Smooth muscle cell (in vitro differentiated cells): ENCODE measurements at regions not wholly inside any gene's neighbourhood (a gene's known extent, or its start where the extent isn't known, plus 50 kb on each side); places are given as distances from the start of the nearest gene placed in this dataset.

Experiments used
- DNase-seq: peaks from one replicate; lab custom pipeline; 2025; ENCODE audit not compliant: unreplicated experiment; lab: John Stamatoyannopoulos, UW
- H2AFZ ChIP-seq: fragments of 200-600 bp; sonication (generic); 2 replicates; pipeline ENCODE4 v1.6.0; 2016; ENCODE audit warnings: antibody characterized with exemption, low read depth, mild to moderate bottlenecking
- H3F3A ChIP-seq: fragments of 200-600 bp; sonication (generic); 2 replicates; pipeline ENCODE4 v1.6.0; 2017; ENCODE audit warnings: antibody characterized with exemption, low read depth
- H3K27ac ChIP-seq: fragments of 200-600 bp; sonication (generic); 2 replicates; pipeline ENCODE4 v1.5.1; 2016; ENCODE audit warnings: low read depth, mild to moderate bottlenecking
- H3K27me3 ChIP-seq: fragments of 200-600 bp; sonication (generic); 2 replicates; pipeline ENCODE4 v1.6.1; 2016; ENCODE audit warnings: low read depth, mild to moderate bottlenecking
- H3K36me3 ChIP-seq: fragments of 200-600 bp; sonication (generic); 2 replicates; pipeline ENCODE4 v1.5.1; 2016; ENCODE audit warnings: low read depth
- H3K4me1 ChIP-seq: fragments of 200-600 bp; sonication (generic); 2 replicates; pipeline ENCODE4 v1.5.1; 2016; ENCODE audit warnings: low read depth
- H3K4me2 ChIP-seq: fragments of 200-600 bp; sonication (generic); 2 replicates; pipeline ENCODE4 v1.6.0; 2016; ENCODE audit warnings: mild to moderate bottlenecking
- H3K4me3 ChIP-seq: fragments of 200-600 bp; sonication (generic); 2 replicates; pipeline ENCODE4 v1.5.1; 2016; ENCODE audit warnings: mild to moderate bottlenecking
- H3K79me2 ChIP-seq: fragments of 200-600 bp; sonication (generic); 2 replicates; pipeline ENCODE4 v1.6.0; 2016; ENCODE audit warnings: low read depth, mild to moderate bottlenecking
- H3K9ac ChIP-seq: fragments of 200-600 bp; sonication (generic); 2 replicates; pipeline ENCODE4 v1.6.0; 2016; ENCODE audit warnings: low read depth
- H3K9me3 ChIP-seq: fragments of 200-600 bp; sonication (generic); replicated peaks from 2 replicates; pipeline ENCODE4 v1.5.1; 2016; ENCODE audit warnings: low read depth
- H4K20me1 ChIP-seq: fragments of 200-600 bp; sonication (generic); 2 replicates; pipeline ENCODE4 v1.6.0; 2016; ENCODE audit warnings: low read depth
- WGBS: methylation state at CpG from one replicate; pipeline ENCODE4 v1.1.7; 2016; ENCODE audit warnings: low lambda C conversion rate; 5-methylcytosine and 5-hydroxymethylcytosine counted together
- TF ChIP-seq, protein P1 (sequence below): fragments of 200-600 bp; sonication (generic); IDR thresholded peaks from 2 replicates; pipeline ENCODE4 v1.5.1; 2017; ENCODE audit warnings: borderline replicate concordance, mild to moderate bottlenecking, antibody characterized with exemption; ENCODE audit not compliant: insufficient read depth, poor library complexity, severe bottlenecking

DNA sequence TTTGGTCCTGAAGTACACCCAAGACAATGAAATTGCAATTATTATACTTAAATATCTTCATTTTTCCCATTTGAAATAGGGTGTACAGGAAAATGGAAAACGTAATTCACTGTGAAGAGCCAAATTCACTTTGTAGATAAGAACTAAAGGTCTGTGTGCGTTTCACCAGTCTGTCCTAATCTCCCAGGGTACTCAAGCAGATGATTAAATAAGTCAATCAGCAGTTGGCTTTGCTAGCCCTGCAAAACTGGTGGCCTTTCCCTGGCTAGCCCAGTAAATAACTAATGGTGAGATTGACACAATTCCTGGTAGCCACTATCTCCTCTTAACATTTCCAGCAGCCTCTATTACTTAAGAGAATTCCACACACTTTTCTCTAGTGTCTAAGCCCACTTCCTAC, 389.3 kb downstream of the TBL1XR1 start:
- Histone ChIP-seq H3F3A (no peaks in the 10 kb centered on the region), H2AFZ (no peak overlapping the region), H4K20me1 (no peaks in the 10 kb centered on the region), H3K79me2 (no peaks in the 10 kb centered on the region), H3K9me3 (no peaks in the 10 kb centered on the region), H3K27me3 (no peaks in the 10 kb centered on the region), H3K9ac (no peak overlapping the region), H3K27ac (no peak overlapping the region), H3K4me2 (no peak overlapping the region), H3K36me3 (no peaks in the 10 kb centered on the region), H3K4me3 (no peak overlapping the region), H3K4me1 (no peaks in the 10 kb centered on the region)
- TF ChIP-seq, protein P1, sequence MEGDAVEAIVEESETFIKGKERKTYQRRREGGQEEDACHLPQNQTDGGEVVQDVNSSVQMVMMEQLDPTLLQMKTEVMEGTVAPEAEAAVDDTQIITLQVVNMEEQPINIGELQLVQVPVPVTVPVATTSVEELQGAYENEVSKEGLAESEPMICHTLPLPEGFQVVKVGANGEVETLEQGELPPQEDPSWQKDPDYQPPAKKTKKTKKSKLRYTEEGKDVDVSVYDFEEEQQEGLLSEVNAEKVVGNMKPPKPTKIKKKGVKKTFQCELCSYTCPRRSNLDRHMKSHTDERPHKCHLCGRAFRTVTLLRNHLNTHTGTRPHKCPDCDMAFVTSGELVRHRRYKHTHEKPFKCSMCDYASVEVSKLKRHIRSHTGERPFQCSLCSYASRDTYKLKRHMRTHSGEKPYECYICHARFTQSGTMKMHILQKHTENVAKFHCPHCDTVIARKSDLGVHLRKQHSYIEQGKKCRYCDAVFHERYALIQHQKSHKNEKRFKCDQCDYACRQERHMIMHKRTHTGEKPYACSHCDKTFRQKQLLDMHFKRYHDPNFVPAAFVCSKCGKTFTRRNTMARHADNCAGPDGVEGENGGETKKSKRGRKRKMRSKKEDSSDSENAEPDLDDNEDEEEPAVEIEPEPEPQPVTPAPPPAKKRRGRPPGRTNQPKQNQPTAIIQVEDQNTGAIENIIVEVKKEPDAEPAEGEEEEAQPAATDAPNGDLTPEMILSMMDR, result no peak
- no peak for DNase-seq
- 52% methylated on average over 2 of the region's 2 CpGs for WGBS

DNA sequence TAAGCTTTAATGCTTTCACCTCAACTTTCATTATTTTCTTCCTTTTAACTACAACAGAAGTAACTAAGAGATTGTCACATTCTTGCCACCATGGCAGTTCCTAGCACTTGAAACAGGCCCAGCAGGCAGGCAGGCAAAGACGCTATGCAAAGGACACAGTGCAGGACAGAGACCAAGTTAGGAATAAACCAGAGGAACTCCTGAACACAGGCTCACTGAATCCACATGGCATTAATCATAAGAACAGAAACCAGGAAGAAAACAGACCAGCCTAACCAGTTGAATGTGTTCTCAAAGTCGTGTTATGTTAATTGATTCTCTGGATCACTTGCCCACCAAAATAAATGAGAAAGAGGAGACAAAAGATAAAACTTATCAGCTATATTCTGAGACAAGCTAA, 397.6 kb downstream of the TBL1XR1 start:
- Histone ChIP-seq H3K27me3 (no peaks in the 10 kb centered on the region), H3K9me3 (no peaks in the 10 kb centered on the region), H3K4me2 (no peak overlapping the region), H3F3A (peaks cover 3% of the 10 kb centered on the region), H3K4me1 (no peaks in the 10 kb centered on the region), H4K20me1 (no peaks in the 10 kb centered on the region), H3K79me2 (no peaks in the 10 kb centered on the region), H3K27ac (no peak overlapping the region), H2AFZ (peak overlapping the region; percentile 55), H3K9ac (no peak overlapping the region), H3K36me3 (no peaks in the 10 kb centered on the region), H3K4me3 (no peak overlapping the region)
- no peak for DNase-seq
- TF ChIP-seq, protein P1, result no peak
- WGBS, result 40% methylated on average over 2 of the region's 2 CpGs

DNA sequence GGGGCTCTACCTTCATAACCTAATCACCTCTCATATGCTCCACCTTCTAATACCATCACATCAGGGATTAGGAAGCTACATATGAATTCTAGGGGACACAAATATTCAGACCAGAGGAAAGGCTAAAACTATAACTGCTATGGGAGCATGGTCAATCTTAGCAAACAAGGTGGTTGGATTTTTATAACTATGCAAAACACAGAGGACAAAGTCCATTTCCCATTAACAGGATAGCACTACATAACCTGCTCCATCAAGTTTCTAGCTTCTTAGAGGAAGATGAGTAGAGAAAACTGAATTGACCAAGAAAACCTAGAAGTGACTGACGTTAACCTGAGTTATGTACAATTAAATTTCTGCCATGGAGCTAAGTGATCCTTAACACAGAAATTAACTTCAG, 398.6 kb downstream of the TBL1XR1 start:
- TF ChIP-seq, protein P1, result no peak
- H3K9me3 ChIP-seq, result no peaks in the 10 kb centered on the region
- H3K4me1 ChIP-seq, result no peaks in the 10 kb centered on the region
- H3K9ac ChIP-seq, result no peak overlapping the region
- H3K27me3 ChIP-seq, result no peaks in the 10 kb centered on the region
- H3K27ac ChIP-seq, result no peak overlapping the region
- H3F3A ChIP-seq, result peaks cover 3% of the 10 kb centered on the region
- H3K4me3 ChIP-seq, result no peak overlapping the region
- H3K36me3 ChIP-seq, result no peaks in the 10 kb centered on the region
- no peak overlapping the region for H2AFZ ChIP-seq
- H3K4me2 ChIP-seq, result no peak overlapping the region
- 44% methylated on average over 1 of the region's 1 CpG for WGBS
- no peaks in the 10 kb centered on the region for H3K79me2 ChIP-seq
- H4K20me1 ChIP-seq, result no peaks in the 10 kb centered on the region
- no peak for DNase-seq

DNA sequence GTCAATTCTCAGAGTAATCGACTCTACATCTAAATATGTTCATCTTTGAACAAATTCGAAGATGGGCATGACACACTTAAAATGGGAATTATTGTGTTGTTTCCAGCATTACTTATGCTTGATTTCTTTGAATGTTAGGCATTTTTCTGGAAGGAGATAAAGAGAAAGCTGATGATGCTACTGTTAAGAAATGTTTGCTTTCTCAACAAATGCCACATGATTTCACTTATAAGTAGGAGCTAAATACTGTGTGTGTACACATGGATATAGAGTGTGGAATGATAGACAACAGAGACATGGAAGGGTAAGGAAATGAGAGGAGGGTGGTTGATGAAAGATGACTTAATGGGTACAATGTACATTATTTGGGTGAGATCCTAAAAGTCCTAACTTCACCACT, 400.9 kb downstream of the TBL1XR1 start:
- H3K4me3 ChIP-seq, result no peak overlapping the region
- H3K36me3 ChIP-seq, result no peaks in the 10 kb centered on the region
- no peak overlapping the region for H3K9ac ChIP-seq
- no peaks in the 10 kb centered on the region for H3K79me2 ChIP-seq
- DNase-seq, result no peak
- H3K4me2 ChIP-seq, result peak overlapping the region; percentile 69
- no peaks in the 10 kb centered on the region for H3K4me1 ChIP-seq
- no peak overlapping the region for H2AFZ ChIP-seq
- H3K9me3 ChIP-seq, result no peaks in the 10 kb centered on the region
- 62% methylated on average over 2 of the region's 2 CpGs for WGBS
- H3K27ac ChIP-seq, result peak overlapping the region; percentile 7
- H3F3A ChIP-seq, result peaks cover 3% of the 10 kb centered on the region
- TF ChIP-seq, protein P1, result no peak
- no peaks in the 10 kb centered on the region for H4K20me1 ChIP-seq
- no peaks in the 10 kb centered on the region for H3K27me3 ChIP-seq
